ENCODE measurements at regions not wholly inside any gene's neighbourhood (a gene's known extent, or its start where the extent isn't known, plus 50 kb on each side); places are given as distances from the start of the nearest gene placed in this dataset.

- Histone ChIP-seq H3K4me1 (ENCODE audit: control insufficient read depth in 1 of 2, insufficient read depth in 2 of 2, low read depth in 1 of 2, low read length in 1 of 2) (no peaks in the 10 kb centered on the region), H2AFZ (ENCODE audit: low read depth) (no peak overlapping the region), H3K27ac (ENCODE audit: low read depth in 2 of 2, low read length in 1 of 2) (no peak overlapping the region), H3K9me3 (peaks cover 4% of the 10 kb centered on the region; the same call in 1 of the 2 replicates), H3F3A (replicated peaks; ENCODE audit: insufficient read depth) (no peaks in the 10 kb centered on the region), H3K9me2 (no peaks in the 10 kb centered on the region), H3K9ac (no peak overlapping the region), H3K4me2 (no peak overlapping the region), H3K36me3 (replicated peaks in 1 of 2; ENCODE audit: control insufficient read depth in 1 of 2, insufficient read depth in 2 of 2, low read length in 1 of 2) (no peaks in the 10 kb centered on the region), H3K27me3 (ENCODE audit: insufficient read depth) (no peaks in the 10 kb centered on the region), H4K20me1 (ENCODE audit: insufficient read depth) (no peaks in the 10 kb centered on the region), H3K79me2 (ENCODE audit: insufficient read depth) (no peaks in the 10 kb centered on the region), H3K4me3 (ENCODE audit: low read depth in 2 of 2, low read length in 1 of 2) (no peak overlapping the region)
- no peak for DNase-seq
- POLR2A ChIA-PET: no interaction called here
- no peak for TF ChIP-seq TCF12 (IDR thresholded peaks at IDR 0.05)
- TF ChIP-seq, protein P1, sequence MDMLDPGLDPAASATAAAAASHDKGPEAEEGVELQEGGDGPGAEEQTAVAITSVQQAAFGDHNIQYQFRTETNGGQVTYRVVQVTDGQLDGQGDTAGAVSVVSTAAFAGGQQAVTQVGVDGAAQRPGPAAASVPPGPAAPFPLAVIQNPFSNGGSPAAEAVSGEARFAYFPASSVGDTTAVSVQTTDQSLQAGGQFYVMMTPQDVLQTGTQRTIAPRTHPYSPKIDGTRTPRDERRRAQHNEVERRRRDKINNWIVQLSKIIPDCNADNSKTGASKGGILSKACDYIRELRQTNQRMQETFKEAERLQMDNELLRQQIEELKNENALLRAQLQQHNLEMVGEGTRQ (IDR thresholded peaks at IDR 0.05; ENCODE audit: borderline replicate concordance, low read depth, low read length): no peak
- no peak for TF ChIP-seq FOXJ3 (CRISPR knock-in tag; IDR thresholded peaks at IDR 0.05)
- TF ChIP-seq SMC3 (IDR thresholded peaks at IDR 0.05; ENCODE audit: low read depth, low read length): no peak
- TF ChIP-seq TEAD4 (IDR thresholded peaks at IDR 0.05; ENCODE audit: borderline replicate concordance, insufficient read depth): no peak
- no peak for TF ChIP-seq NRF1 (IDR thresholded peaks at IDR 0.05; ENCODE audit: low read depth, low read length)
- TF ChIP-seq, protein P2, sequence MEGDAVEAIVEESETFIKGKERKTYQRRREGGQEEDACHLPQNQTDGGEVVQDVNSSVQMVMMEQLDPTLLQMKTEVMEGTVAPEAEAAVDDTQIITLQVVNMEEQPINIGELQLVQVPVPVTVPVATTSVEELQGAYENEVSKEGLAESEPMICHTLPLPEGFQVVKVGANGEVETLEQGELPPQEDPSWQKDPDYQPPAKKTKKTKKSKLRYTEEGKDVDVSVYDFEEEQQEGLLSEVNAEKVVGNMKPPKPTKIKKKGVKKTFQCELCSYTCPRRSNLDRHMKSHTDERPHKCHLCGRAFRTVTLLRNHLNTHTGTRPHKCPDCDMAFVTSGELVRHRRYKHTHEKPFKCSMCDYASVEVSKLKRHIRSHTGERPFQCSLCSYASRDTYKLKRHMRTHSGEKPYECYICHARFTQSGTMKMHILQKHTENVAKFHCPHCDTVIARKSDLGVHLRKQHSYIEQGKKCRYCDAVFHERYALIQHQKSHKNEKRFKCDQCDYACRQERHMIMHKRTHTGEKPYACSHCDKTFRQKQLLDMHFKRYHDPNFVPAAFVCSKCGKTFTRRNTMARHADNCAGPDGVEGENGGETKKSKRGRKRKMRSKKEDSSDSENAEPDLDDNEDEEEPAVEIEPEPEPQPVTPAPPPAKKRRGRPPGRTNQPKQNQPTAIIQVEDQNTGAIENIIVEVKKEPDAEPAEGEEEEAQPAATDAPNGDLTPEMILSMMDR (IDR thresholded peaks at IDR 0.05): no peak
- TF ChIP-seq, protein P3, sequence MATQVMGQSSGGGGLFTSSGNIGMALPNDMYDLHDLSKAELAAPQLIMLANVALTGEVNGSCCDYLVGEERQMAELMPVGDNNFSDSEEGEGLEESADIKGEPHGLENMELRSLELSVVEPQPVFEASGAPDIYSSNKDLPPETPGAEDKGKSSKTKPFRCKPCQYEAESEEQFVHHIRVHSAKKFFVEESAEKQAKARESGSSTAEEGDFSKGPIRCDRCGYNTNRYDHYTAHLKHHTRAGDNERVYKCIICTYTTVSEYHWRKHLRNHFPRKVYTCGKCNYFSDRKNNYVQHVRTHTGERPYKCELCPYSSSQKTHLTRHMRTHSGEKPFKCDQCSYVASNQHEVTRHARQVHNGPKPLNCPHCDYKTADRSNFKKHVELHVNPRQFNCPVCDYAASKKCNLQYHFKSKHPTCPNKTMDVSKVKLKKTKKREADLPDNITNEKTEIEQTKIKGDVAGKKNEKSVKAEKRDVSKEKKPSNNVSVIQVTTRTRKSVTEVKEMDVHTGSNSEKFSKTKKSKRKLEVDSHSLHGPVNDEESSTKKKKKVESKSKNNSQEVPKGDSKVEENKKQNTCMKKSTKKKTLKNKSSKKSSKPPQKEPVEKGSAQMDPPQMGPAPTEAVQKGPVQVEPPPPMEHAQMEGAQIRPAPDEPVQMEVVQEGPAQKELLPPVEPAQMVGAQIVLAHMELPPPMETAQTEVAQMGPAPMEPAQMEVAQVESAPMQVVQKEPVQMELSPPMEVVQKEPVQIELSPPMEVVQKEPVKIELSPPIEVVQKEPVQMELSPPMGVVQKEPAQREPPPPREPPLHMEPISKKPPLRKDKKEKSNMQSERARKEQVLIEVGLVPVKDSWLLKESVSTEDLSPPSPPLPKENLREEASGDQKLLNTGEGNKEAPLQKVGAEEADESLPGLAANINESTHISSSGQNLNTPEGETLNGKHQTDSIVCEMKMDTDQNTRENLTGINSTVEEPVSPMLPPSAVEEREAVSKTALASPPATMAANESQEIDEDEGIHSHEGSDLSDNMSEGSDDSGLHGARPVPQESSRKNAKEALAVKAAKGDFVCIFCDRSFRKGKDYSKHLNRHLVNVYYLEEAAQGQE (IDR thresholded peaks at IDR 0.05; ENCODE audit: low read depth, low read length): no peak
- no peak for TF ChIP-seq RFX5 (IDR thresholded peaks at IDR 0.05; ENCODE audit: low read length)
- no peak for TF ChIP-seq EZH2phosphoT487 (IDR thresholded peaks at IDR 0.05; ENCODE audit: borderline replicate concordance, low read depth)
- TF ChIP-seq CHD2 (IDR thresholded peaks at IDR 0.05; ENCODE audit: low read length, partially characterized antibody): no peak
- no peak for TF ChIP-seq ELF1 (IDR thresholded peaks at IDR 0.05)
- CTCF ChIA-PET: interaction anchor here (0.6 to 0.7 kb wide), 2 partner anchors 14 to 662 kb away, joined by 3 read pairs; no protein-coding TSS in a partner anchor
- WGBS (ENCODE audit: low lambda C conversion rate): 17% methylated on average over 3 of the region's 3 CpGs
Observed at GRCh38 chr4:18479825-18480224, 458.3 kb upstream of the LCORL start.

All from SK-N-SH (cell line).